Cardiac fibroblast (primary cell): ENCODE measurements at regions not wholly inside any gene's neighbourhood (a gene's known extent, or its start where the extent isn't known, plus 50 kb on each side); places are given as distances from the start of the nearest gene placed in this dataset.

ENCODE experiments used
- DNase-seq, 2 donors: peaks; one replicate each; pipeline versions ENCODE4 v3.0.0 to v3.0.0-alpha.2; 2010; ENCODE audit warnings: low read depth in 2 of 2
- H3K4me3 ChIP-seq, 2 donors: replicated peaks in 1 of 2; 1 replicate in 1 of 2; 2 replicates in 1 of 2; pipeline ENCODE4 v1.5.1; 2011; ENCODE audit warnings: low read depth in 2 of 2, low read length in 2 of 2, mild to moderate bottlenecking in 2 of 2, moderate library complexity in 1 of 2
- CTCF ChIP-seq: IDR thresholded peaks from one replicate; pipeline ENCODE4 v1.5.1; 2011; ENCODE audit warnings: low read depth, mild to moderate bottlenecking, low read length, inconsistent platforms

- H3K4me3 ChIP-seq: no peak overlapping the region
- no peak for TF ChIP-seq CTCF
- DNase-seq: no peak
These were observed 238.4 kb upstream of the DMRT1 start for GRCh38 chr9:603126-603525.

- DNase-seq: no peak
- no peak overlapping the region for H3K4me3 ChIP-seq
- no peak for TF ChIP-seq CTCF
These were observed 234.1 kb upstream of the DMRT1 start for GRCh38 chr9:607417-607816.

GRCh38 chr9:613771-614347, 227.6 kb upstream of the DMRT1 start:
- peak; percentile 88 for TF ChIP-seq CTCF
- DNase-seq: peak; percentile 94
- H3K4me3 ChIP-seq: no peak overlapping the region

- DNase-seq: peak; percentile 7 to 23
- TF ChIP-seq CTCF: no peak
- no peak overlapping the region for H3K4me3 ChIP-seq
These were observed 227.1 kb upstream of the DMRT1 start for GRCh38 chr9:614431-614830.

GRCh38 chr9:615756-616155, 225.7 kb upstream of the DMRT1 start:
- no peak overlapping the region for H3K4me3 ChIP-seq
- DNase-seq: no peak
- no peak for TF ChIP-seq CTCF

- no peak for TF ChIP-seq CTCF
- H3K4me3 ChIP-seq: no peak overlapping the region
- DNase-seq: no peak
These were observed 224.8 kb upstream of the DMRT1 start for GRCh38 chr9:616694-617093.

GRCh38 chr9:617445-618085, 223.9 kb upstream of the DMRT1 start:
- no peak for TF ChIP-seq CTCF
- DNase-seq: no peak
- no peak overlapping the region for H3K4me3 ChIP-seq
